ENCODE measurements at regions not wholly inside any gene's neighbourhood (a gene's known extent, or its start where the extent isn't known, plus 50 kb on each side); places are given as distances from the start of the nearest gene placed in this dataset.
"Not testable (repeated sequence)": the region's sequence is repeated elsewhere in the genome, so short reads cannot be mapped to it uniquely, and the experiment has no call there.

GRCh38 chr9:104388071-104388470, 116.0 kb upstream of the OR13F1 start:
- H3K36me3 Mint-ChIP-seq (ENCODE audit: unreplicated experiment) = no peaks in the 10 kb centered on the region
- H3K9me3 Mint-ChIP-seq (ENCODE audit: unreplicated experiment) = no peaks in the 10 kb centered on the region
- TF ChIP-seq, protein P1, sequence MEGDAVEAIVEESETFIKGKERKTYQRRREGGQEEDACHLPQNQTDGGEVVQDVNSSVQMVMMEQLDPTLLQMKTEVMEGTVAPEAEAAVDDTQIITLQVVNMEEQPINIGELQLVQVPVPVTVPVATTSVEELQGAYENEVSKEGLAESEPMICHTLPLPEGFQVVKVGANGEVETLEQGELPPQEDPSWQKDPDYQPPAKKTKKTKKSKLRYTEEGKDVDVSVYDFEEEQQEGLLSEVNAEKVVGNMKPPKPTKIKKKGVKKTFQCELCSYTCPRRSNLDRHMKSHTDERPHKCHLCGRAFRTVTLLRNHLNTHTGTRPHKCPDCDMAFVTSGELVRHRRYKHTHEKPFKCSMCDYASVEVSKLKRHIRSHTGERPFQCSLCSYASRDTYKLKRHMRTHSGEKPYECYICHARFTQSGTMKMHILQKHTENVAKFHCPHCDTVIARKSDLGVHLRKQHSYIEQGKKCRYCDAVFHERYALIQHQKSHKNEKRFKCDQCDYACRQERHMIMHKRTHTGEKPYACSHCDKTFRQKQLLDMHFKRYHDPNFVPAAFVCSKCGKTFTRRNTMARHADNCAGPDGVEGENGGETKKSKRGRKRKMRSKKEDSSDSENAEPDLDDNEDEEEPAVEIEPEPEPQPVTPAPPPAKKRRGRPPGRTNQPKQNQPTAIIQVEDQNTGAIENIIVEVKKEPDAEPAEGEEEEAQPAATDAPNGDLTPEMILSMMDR (IDR thresholded peaks at IDR 0.05; ENCODE audit: partially characterized antibody, unreplicated experiment) = no peak

GRCh38 chr9:104389341-104389740, 114.7 kb upstream of the OR13F1 start:
- no peak for DNase-seq
- Mint-ChIP-seq H3K9me3 (ENCODE audit: unreplicated experiment) (no peaks in the 10 kb centered on the region), H3K27ac (ENCODE audit: unreplicated experiment) (no peak overlapping the region), H3K27me3 (ENCODE audit: unreplicated experiment) (no peaks in the 10 kb centered on the region), H3K4me1 (ENCODE audit: low read depth, unreplicated experiment) (peaks cover 6% of the 10 kb centered on the region), H3K4me3 (ENCODE audit: unreplicated experiment) (no peak overlapping the region), H3K36me3 (ENCODE audit: unreplicated experiment) (no peaks in the 10 kb centered on the region)
- TF ChIP-seq, protein P1 (IDR thresholded peaks at IDR 0.05; ENCODE audit: partially characterized antibody, unreplicated experiment) = no peak

More at GRCh38 chr9:104388071-104388470, 116.0 kb upstream of the OR13F1 start:
- H3K27me3 Mint-ChIP-seq (ENCODE audit: unreplicated experiment) = no peaks in the 10 kb centered on the region
- H3K27ac Mint-ChIP-seq (ENCODE audit: unreplicated experiment) = no peak overlapping the region
- H3K4me3 Mint-ChIP-seq (ENCODE audit: unreplicated experiment) = no peak overlapping the region
- peaks cover 8% of the 10 kb centered on the region for H3K4me1 Mint-ChIP-seq (ENCODE audit: low read depth, unreplicated experiment)
- no peak for DNase-seq

GRCh38 chr9:104394901-104395300, 109.2 kb upstream of the OR13F1 start:
- not testable (repeated sequence) for H3K9me3 Mint-ChIP-seq (ENCODE audit: unreplicated experiment); H3K4me3 Mint-ChIP-seq (ENCODE audit: unreplicated experiment); H3K36me3 Mint-ChIP-seq (ENCODE audit: unreplicated experiment); H3K27me3 Mint-ChIP-seq (ENCODE audit: unreplicated experiment); H3K27ac Mint-ChIP-seq (ENCODE audit: unreplicated experiment); H3K4me1 Mint-ChIP-seq (ENCODE audit: low read depth, unreplicated experiment)
- peak; percentile 33 for DNase-seq

DNA sequence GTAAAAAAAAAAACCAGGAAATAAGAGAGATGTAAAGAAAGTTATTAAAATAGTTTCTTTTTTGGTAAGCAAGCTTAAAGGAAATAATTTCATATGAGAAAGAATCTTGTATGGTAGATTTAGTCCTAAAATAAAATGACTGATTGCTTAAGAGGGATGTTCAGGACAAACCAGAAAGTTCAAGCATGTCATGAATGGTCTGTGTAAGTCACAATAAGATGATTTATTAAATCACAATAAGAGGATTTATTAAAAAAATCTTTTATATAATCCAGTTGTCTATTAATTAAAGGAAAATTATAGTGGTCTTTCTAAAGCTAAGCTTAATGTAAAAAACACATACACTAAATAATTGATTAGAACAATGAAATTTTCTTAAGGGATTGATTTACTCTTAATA, 91.8 kb upstream of the OR13F1 start:
- no peak for DNase-seq
- Mint-ChIP-seq H3K36me3 (ENCODE audit: unreplicated experiment) (peaks cover 13% of the 10 kb centered on the region), H3K27me3 (ENCODE audit: unreplicated experiment) (no peaks in the 10 kb centered on the region), H3K4me3 (ENCODE audit: unreplicated experiment) (no peak overlapping the region), H3K4me1 (ENCODE audit: low read depth, unreplicated experiment) (no peaks in the 10 kb centered on the region), H3K27ac (ENCODE audit: unreplicated experiment) (no peak overlapping the region), H3K9me3 (ENCODE audit: unreplicated experiment) (no peaks in the 10 kb centered on the region)
- TF ChIP-seq, protein P1 (IDR thresholded peaks at IDR 0.05; ENCODE audit: partially characterized antibody, unreplicated experiment) = no peak

- TF ChIP-seq, protein P1 (IDR thresholded peaks at IDR 0.05; ENCODE audit: partially characterized antibody, unreplicated experiment) = no peak
- Mint-ChIP-seq H3K27ac (ENCODE audit: unreplicated experiment) (no peak overlapping the region), H3K9me3 (ENCODE audit: unreplicated experiment) (no peaks in the 10 kb centered on the region)
Observed at GRCh38 chr9:104416470-104416869, 87.6 kb upstream of the OR13F1 start.

GRCh38 chr9:104417296-104417695, 86.8 kb upstream of the OR13F1 start:
- H3K4me3 Mint-ChIP-seq (ENCODE audit: unreplicated experiment) = no peak overlapping the region
- H3K27ac Mint-ChIP-seq (ENCODE audit: unreplicated experiment) = no peak overlapping the region
- TF ChIP-seq, protein P1 (IDR thresholded peaks at IDR 0.05; ENCODE audit: partially characterized antibody, unreplicated experiment) = no peak

More at GRCh38 chr9:104416470-104416869, 87.6 kb upstream of the OR13F1 start:
- H3K27me3 Mint-ChIP-seq (ENCODE audit: unreplicated experiment) = no peaks in the 10 kb centered on the region
- H3K4me3 Mint-ChIP-seq (ENCODE audit: unreplicated experiment) = no peak overlapping the region
- H3K36me3 Mint-ChIP-seq (ENCODE audit: unreplicated experiment) = peaks cover 13% of the 10 kb centered on the region
- DNase-seq = no peak
- no peaks in the 10 kb centered on the region for H3K4me1 Mint-ChIP-seq (ENCODE audit: low read depth, unreplicated experiment)

More at GRCh38 chr9:104417296-104417695, 86.8 kb upstream of the OR13F1 start:
- no peaks in the 10 kb centered on the region for H3K9me3 Mint-ChIP-seq (ENCODE audit: unreplicated experiment)
- H3K27me3 Mint-ChIP-seq (ENCODE audit: unreplicated experiment) = no peaks in the 10 kb centered on the region
- no peak for DNase-seq
- H3K4me1 Mint-ChIP-seq (ENCODE audit: low read depth, unreplicated experiment) = no peaks in the 10 kb centered on the region
- H3K36me3 Mint-ChIP-seq (ENCODE audit: unreplicated experiment) = peaks cover 13% of the 10 kb centered on the region
